NB4 (cell line): ENCODE measurements at regions not wholly inside any gene's neighbourhood (a gene's known extent, or its start where the extent isn't known, plus 50 kb on each side); places are given as distances from the start of the nearest gene placed in this dataset.

Experiments used
- POLR2A ChIP-seq: IDR thresholded peaks from 2 replicates; pipeline ENCODE4 v1.6.1; 2011; ENCODE audit warnings: mild to moderate bottlenecking; ENCODE audit not compliant: insufficient read length; ENCODE audit errors: extremely low read depth
- TF ChIP-seq, protein P1 (sequence below): IDR thresholded peaks from one replicate; pipeline ENCODE4 v1.5.1; 2012; ENCODE audit warnings: low read depth, low read length

- TF ChIP-seq, protein P1, sequence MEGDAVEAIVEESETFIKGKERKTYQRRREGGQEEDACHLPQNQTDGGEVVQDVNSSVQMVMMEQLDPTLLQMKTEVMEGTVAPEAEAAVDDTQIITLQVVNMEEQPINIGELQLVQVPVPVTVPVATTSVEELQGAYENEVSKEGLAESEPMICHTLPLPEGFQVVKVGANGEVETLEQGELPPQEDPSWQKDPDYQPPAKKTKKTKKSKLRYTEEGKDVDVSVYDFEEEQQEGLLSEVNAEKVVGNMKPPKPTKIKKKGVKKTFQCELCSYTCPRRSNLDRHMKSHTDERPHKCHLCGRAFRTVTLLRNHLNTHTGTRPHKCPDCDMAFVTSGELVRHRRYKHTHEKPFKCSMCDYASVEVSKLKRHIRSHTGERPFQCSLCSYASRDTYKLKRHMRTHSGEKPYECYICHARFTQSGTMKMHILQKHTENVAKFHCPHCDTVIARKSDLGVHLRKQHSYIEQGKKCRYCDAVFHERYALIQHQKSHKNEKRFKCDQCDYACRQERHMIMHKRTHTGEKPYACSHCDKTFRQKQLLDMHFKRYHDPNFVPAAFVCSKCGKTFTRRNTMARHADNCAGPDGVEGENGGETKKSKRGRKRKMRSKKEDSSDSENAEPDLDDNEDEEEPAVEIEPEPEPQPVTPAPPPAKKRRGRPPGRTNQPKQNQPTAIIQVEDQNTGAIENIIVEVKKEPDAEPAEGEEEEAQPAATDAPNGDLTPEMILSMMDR = no peak
- TF ChIP-seq POLR2A = no peak
Measured at GRCh38 chr6:68256391-68256790, 378.7 kb upstream of the ADGRB3 start.
